GM12878 (cell line): ENCODE measurements at regions not wholly inside any gene's neighbourhood (a gene's known extent, or its start where the extent isn't known, plus 50 kb on each side); places are given as distances from the start of the nearest gene placed in this dataset.

ENCODE experiments used
- ATAC-seq: fragments of 200-7000 bp; cut with Tn5 transposase; 3 replicates; pipeline ENCODE4 v1.9.1; 2020; ENCODE audit warnings: mild to moderate bottlenecking, moderate library complexity
- BruUV-seq: library from RNA; stranded (reverse); fragments of 400-500 nt; replicated peaks from 2 replicates; lab custom pipeline; 2021; lab: Mats Ljungman, UMichigan
- CTCF ChIA-PET: fragments of 300-600 bp; sonication (Branson Sonifier 250); formaldehyde crosslinking; extraction: SDS; loops from one replicate; lab custom pipeline; 2021; ENCODE audit warnings: inconsistent platforms; lab: Yijun Ruan, JAX
- POLR2A ChIA-PET: fragments of 350-600 bp; formaldehyde crosslinking; extraction: SDS; loops from one replicate; lab custom pipeline; 2021; ENCODE audit warnings: inconsistent platforms; lab: Charles Lee
- RAD21 ChIA-PET: fragments of 300-600 bp; sonication (Branson Sonifier 250); formaldehyde crosslinking; loops from one replicate; lab custom pipeline; 2023; ENCODE audit warnings: antibody characterized with exemption; ENCODE audit not compliant: unreplicated experiment; lab: Charles Lee
- SMC1A ChIA-PET: fragments of 300-600 bp; sonication (Branson Sonifier 250); formaldehyde crosslinking; loops from one replicate; lab custom pipeline; 2023; ENCODE audit not compliant: unreplicated experiment, uncharacterized antibody; lab: Charles Lee
- DNase-seq: peaks from one replicate; pipeline ENCODE4 v3.0.0-alpha.2; 2011; ENCODE audit warnings: low read depth, low spot score
- FAIRE-seq: peaks from 3 replicates; lab custom pipeline; 2011; peaks lifted over from hg19 to GRCh38; lab: Jason Lieb, UNC
- H2AFZ ChIP-seq: 2 replicates; pipeline ENCODE4 v1.6.0; 2011; ENCODE audit warnings: low read depth, low read length, control low read depth; ENCODE audit not compliant: control insufficient read depth
- H3K27ac ChIP-seq: 2 replicates; pipeline ENCODE4 v1.5.1; 2011; ENCODE audit warnings: control low read depth; ENCODE audit not compliant: control insufficient read depth, insufficient read depth
- H3K27me3 ChIP-seq, 2 experiments: replicated peaks in 1 of 2; 2 replicates each; pipeline versions ENCODE4 v1.6.0 to v1.6.1; 2011; ENCODE audit warnings: low read length in 1 of 2; ENCODE audit not compliant: control insufficient read depth in 2 of 2, insufficient read depth in 2 of 2
- H3K36me3 ChIP-seq, 2 experiments: 2 replicates each; pipeline ENCODE4 v1.5.1; 2011; ENCODE audit warnings: low read length in 1 of 2; ENCODE audit not compliant: control insufficient read depth in 2 of 2, insufficient read depth in 2 of 2
- H3K4me1 ChIP-seq: 2 replicates; pipeline ENCODE4 v1.6.1; 2011; ENCODE audit warnings: mild to moderate bottlenecking, low read length, moderate library complexity, mixed read lengths; ENCODE audit not compliant: control insufficient read depth, insufficient read depth
- H3K4me2 ChIP-seq: 2 replicates; pipeline ENCODE4 v1.6.0; 2011; ENCODE audit warnings: control low read depth; ENCODE audit not compliant: control insufficient read depth, insufficient read depth
- H3K4me3 ChIP-seq: fragments of 200-600 bp; sonication (generic); 2 replicates; pipeline ENCODE4 v1.5.1; 2016
- H3K79me2 ChIP-seq: 2 replicates; pipeline ENCODE4 v1.6.0; 2011; ENCODE audit warnings: low read length; ENCODE audit not compliant: control insufficient read depth, insufficient read depth
- H3K9ac ChIP-seq: 2 replicates; pipeline ENCODE4 v1.8.0; 2011; ENCODE audit warnings: low read length, control low read depth, mixed read lengths; ENCODE audit not compliant: control insufficient read depth, insufficient read depth
- H3K9me3 ChIP-seq: replicated peaks from 3 replicates; pipeline ENCODE4 v1.5.1; 2011; ENCODE audit warnings: mild to moderate bottlenecking, low read length; ENCODE audit not compliant: control insufficient read depth, insufficient read depth
- H4K20me1 ChIP-seq: 2 replicates; pipeline ENCODE4 v1.6.0; 2011; ENCODE audit not compliant: control insufficient read depth, insufficient read depth
- ETV6 ChIP-seq, 2 experiments: fragments of 450-650 bp in 1 of 2; IDR thresholded peaks in 1 of 2; conservative IDR thresholded peaks in 1 of 2; 2 replicates each; pipeline ENCODE4 v1.6.1; 2014; ENCODE audit warnings: antibody characterized with exemption in 1 of 2, borderline replicate concordance in 1 of 2, low read depth in 1 of 2, mild to moderate bottlenecking in 1 of 2, moderate library complexity in 1 of 2
- FOS ChIP-seq: IDR thresholded peaks from 3 replicates; pipeline ENCODE4 v1.6.1; 2011; ENCODE audit warnings: borderline replicate concordance; ENCODE audit not compliant: insufficient read length; ENCODE audit errors: extremely low read depth
- FOXK2 ChIP-seq: fragments of 450-650 bp; IDR thresholded peaks from 2 replicates; pipeline ENCODE4 v1.6.1; 2017; ENCODE audit warnings: mild to moderate bottlenecking, moderate library complexity
- FOXM1 ChIP-seq: IDR thresholded peaks from 2 replicates; pipeline ENCODE4 v1.6.1; 2012; ENCODE audit warnings: low read depth, mild to moderate bottlenecking, inconsistent platforms, low read length, moderate library complexity
- GATAD2B ChIP-seq: fragments of 450-650 bp; conservative IDR thresholded peaks from 2 replicates; pipeline ENCODE4 v1.6.1; 2017; ENCODE audit warnings: low read depth, mild to moderate bottlenecking, moderate library complexity
- NFYB ChIP-seq: IDR thresholded peaks from 2 replicates; pipeline ENCODE4 v1.6.1; 2011; ENCODE audit warnings: low read depth, mild to moderate bottlenecking, low read length, improper control_type of control experiment, moderate library complexity; ENCODE audit not compliant: insufficient read depth
- POLR2AphosphoS5 ChIP-seq: IDR thresholded peaks from 2 replicates; pipeline ENCODE4 v1.6.1; 2011; ENCODE audit warnings: mild to moderate bottlenecking, low read length, inconsistent platforms
- RELA ChIP-seq: fragments of 450-650 bp; IDR thresholded peaks from 2 replicates; pipeline ENCODE4 v1.8.0; 2014; ENCODE audit warnings: borderline replicate concordance; ENCODE audit not compliant: partially characterized antibody
- SREBF2 ChIP-seq: IDR thresholded peaks from 2 replicates; pipeline ENCODE4 v1.6.1; 2012; ENCODE audit warnings: mild to moderate bottlenecking, low read length
- TARDBP ChIP-seq: IDR thresholded peaks from 2 replicates; pipeline ENCODE4 v1.6.1; 2016; ENCODE audit warnings: borderline replicate concordance
- ZNF384 ChIP-seq: IDR thresholded peaks from 2 replicates; pipeline ENCODE4 v1.6.1; 2012; ENCODE audit warnings: low read depth, mild to moderate bottlenecking, low read length, improper control_type of control experiment, borderline replicate concordance
- ZNF622 ChIP-seq: fragments of 450-650 bp; IDR thresholded peaks from 2 replicates; pipeline ENCODE4 v1.6.1; 2017; ENCODE audit warnings: mild to moderate bottlenecking, inconsistent platforms
- WGBS: methylation state at CpG from one replicate; pipeline ENCODE4 v1.1.6; 2016; ENCODE audit warnings: low lambda C conversion rate; ENCODE audit not compliant: insufficient replicate concordance, insufficient coverage; ENCODE audit errors: missing lambda C conversion rate; 5-methylcytosine and 5-hydroxymethylcytosine counted together
- in situ Hi-C: fragments of 300-500 bp; cut with MboI; formaldehyde crosslinking; loops from 9 replicates; pipeline ENCODE4 v1.14.3; 2018; ENCODE audit warnings: mixed read lengths
- intact Hi-C: fragments of 100-400 bp; cut with micrococcal nuclease; formaldehyde crosslinking; loops from one replicate; pipeline ENCODE4 v1.14.2; 2022; ENCODE audit not compliant: unreplicated experiment
- TF ChIP-seq, protein P1 (sequence below): fragments of 450-650 bp; IDR thresholded peaks from 2 replicates; pipeline ENCODE4 v1.6.1; 2017; ENCODE audit warnings: mild to moderate bottlenecking
- TF ChIP-seq, protein P2 (sequence below): fragments of 450-650 bp; formaldehyde crosslinking; IDR thresholded peaks from 2 replicates; pipeline ENCODE4 v1.4.0; 2020; ENCODE audit warnings: mild to moderate bottlenecking, moderate library complexity

DNA sequence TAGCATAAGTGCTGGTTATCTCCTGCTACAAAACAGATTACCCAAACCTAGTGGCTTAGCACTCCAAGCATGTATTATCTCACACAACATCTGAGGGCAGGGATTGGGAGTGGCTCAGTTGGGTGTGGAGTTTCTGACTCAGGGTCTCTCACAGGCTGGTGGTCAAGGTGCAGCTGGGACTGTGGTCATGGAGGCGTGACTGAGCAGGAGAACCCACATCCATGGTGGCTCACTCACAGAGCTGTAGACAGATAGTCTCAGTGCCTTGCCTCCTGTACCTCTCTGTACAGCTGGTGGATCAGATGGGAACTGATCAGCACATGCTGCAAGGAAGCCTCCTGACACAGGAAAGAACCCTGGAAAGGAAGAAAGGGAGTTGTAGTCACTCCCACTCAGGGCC is 83.1 kb upstream of the CST7 start:
- ChIA-PET CTCF (no interaction called here), SMC1A (no interaction called here), POLR2A (no interaction called here), RAD21 (no interaction called here)
- intact Hi-C loops, result no loop called here
- no peaks in the 10 kb centered on the region for H3K79me2 ChIP-seq
- no peak overlapping the region for H3K4me3 ChIP-seq
- H3K4me1 ChIP-seq, result peaks cover 4% of the 10 kb centered on the region
- WGBS, result 0% methylated on average over 1 of the region's 1 CpG
- no peak overlapping the region for H2AFZ ChIP-seq
- in situ Hi-C loops, result no loop called here
- H3K27me3 ChIP-seq, result no peaks in the 10 kb centered on the region
- ATAC-seq (no peak), FAIRE-seq (no peak), DNase-seq (no peak)
- peaks cover 11% of the 10 kb centered on the region; the same call in 2 of the 3 replicates for H3K9me3 ChIP-seq
- no peak overlapping the region for H3K4me2 ChIP-seq
- no peak overlapping the region for H3K27ac ChIP-seq
- TF ChIP-seq TARDBP (no peak), ZNF384 (no peak), ETV6 (conservative IDR thresholded peaks at IDR 0.05 in 1 of 2, IDR thresholded peaks at IDR 0.05 in 1 of 2; ENCODE audit: borderline replicate concordance in 1 of 2, low read depth in 1 of 2) (no peak), NFYB (no peak), FOS (no peak)
- BruUV-seq, result no TSS peak
- H4K20me1 ChIP-seq, result no peaks in the 10 kb centered on the region
- no peak overlapping the region for H3K9ac ChIP-seq
- H3K36me3 ChIP-seq, result no peaks in the 10 kb centered on the region

DNA sequence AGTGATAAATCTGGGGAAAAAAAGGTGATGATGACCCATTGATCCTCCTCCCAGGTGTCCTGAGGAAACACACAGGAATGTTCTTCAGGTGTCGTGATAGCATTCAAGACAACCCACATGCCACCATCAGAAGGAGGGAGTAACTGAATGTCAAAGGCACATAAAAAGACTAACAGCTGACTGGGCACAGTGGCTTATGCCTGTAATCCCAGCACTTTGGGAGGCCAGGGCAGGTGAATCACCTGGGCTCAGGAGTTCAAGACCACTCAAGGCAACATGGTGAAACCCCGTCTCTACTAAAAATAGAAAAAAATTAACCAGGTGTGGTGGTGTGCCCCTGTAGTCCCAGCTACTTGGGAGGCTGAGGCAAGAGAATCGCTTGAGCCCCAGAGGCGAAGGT is 82.3 kb upstream of the CST7 start:
- no peak overlapping the region for H3K4me2 ChIP-seq
- ChIA-PET SMC1A (interaction anchor here (0.6 kb wide), 1 partner anchor 475 kb away, joined by 3 read pairs; no protein-coding TSS in a partner anchor), RAD21 (no interaction called here), POLR2A (no interaction called here), CTCF (no interaction called here)
- H3K36me3 ChIP-seq, result no peaks in the 10 kb centered on the region
- H3K9ac ChIP-seq, result no peak overlapping the region
- in situ Hi-C loops, result no loop called here
- no peaks in the 10 kb centered on the region for H3K79me2 ChIP-seq
- H3K27ac ChIP-seq, result no peak overlapping the region
- H3K27me3 ChIP-seq, result no peaks in the 10 kb centered on the region
- peaks cover 11% of the 10 kb centered on the region for H3K4me1 ChIP-seq
- ATAC-seq (no peak), DNase-seq (no peak), FAIRE-seq (no peak)
- 62% methylated on average over 4 of the region's 4 CpGs for WGBS
- no peak overlapping the region for H2AFZ ChIP-seq
- no TSS peak for BruUV-seq
- no peak overlapping the region for H3K4me3 ChIP-seq
- intact Hi-C loops, result no loop called here
- H4K20me1 ChIP-seq, result no peaks in the 10 kb centered on the region
- peaks cover 11% of the 10 kb centered on the region; the same call in 2 of the 3 replicates for H3K9me3 ChIP-seq
- TF ChIP-seq FOXK2 (no peak), ZNF622 (no peak), SREBF2 (no peak), RELA (no peak), GATAD2B (no peak), POLR2AphosphoS5 (no peak), FOXM1 (no peak)
- TF ChIP-seq, protein P1, sequence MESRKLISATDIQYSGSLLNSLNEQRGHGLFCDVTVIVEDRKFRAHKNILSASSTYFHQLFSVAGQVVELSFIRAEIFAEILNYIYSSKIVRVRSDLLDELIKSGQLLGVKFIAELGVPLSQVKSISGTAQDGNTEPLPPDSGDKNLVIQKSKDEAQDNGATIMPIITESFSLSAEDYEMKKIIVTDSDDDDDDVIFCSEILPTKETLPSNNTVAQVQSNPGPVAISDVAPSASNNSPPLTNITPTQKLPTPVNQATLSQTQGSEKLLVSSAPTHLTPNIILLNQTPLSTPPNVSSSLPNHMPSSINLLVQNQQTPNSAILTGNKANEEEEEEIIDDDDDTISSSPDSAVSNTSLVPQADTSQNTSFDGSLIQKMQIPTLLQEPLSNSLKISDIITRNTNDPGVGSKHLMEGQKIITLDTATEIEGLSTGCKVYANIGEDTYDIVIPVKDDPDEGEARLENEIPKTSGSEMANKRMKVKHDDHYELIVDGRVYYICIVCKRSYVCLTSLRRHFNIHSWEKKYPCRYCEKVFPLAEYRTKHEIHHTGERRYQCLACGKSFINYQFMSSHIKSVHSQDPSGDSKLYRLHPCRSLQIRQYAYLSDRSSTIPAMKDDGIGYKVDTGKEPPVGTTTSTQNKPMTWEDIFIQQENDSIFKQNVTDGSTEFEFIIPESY, result no peak
- TF ChIP-seq, protein P2, sequence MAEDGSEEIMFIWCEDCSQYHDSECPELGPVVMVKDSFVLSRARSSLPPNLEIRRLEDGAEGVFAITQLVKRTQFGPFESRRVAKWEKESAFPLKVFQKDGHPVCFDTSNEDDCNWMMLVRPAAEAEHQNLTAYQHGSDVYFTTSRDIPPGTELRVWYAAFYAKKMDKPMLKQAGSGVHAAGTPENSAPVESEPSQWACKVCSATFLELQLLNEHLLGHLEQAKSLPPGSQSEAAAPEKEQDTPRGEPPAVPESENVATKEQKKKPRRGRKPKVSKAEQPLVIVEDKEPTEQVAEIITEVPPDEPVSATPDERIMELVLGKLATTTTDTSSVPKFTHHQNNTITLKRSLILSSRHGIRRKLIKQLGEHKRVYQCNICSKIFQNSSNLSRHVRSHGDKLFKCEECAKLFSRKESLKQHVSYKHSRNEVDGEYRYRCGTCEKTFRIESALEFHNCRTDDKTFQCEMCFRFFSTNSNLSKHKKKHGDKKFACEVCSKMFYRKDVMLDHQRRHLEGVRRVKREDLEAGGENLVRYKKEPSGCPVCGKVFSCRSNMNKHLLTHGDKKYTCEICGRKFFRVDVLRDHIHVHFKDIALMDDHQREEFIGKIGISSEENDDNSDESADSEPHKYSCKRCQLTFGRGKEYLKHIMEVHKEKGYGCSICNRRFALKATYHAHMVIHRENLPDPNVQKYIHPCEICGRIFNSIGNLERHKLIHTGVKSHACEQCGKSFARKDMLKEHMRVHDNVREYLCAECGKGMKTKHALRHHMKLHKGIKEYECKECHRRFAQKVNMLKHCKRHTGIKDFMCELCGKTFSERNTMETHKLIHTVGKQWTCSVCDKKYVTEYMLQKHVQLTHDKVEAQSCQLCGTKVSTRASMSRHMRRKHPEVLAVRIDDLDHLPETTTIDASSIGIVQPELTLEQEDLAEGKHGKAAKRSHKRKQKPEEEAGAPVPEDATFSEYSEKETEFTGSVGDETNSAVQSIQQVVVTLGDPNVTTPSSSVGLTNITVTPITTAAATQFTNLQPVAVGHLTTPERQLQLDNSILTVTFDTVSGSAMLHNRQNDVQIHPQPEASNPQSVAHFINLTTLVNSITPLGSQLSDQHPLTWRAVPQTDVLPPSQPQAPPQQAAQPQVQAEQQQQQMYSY (CRISPR knock-in tag), result no peak
